ENCODE measurements at regions not wholly inside any gene's neighbourhood (a gene's known extent, or its start where the extent isn't known, plus 50 kb on each side); places are given as distances from the start of the nearest gene placed in this dataset.

GRCh38 chr18:44238454-44238853, 442.2 kb upstream of the SETBP1 start:
- TF ChIP-seq ZFX (IDR thresholded peaks at IDR 0.05; ENCODE audit: borderline replicate concordance): no peak
- TF ChIP-seq, protein P1, sequence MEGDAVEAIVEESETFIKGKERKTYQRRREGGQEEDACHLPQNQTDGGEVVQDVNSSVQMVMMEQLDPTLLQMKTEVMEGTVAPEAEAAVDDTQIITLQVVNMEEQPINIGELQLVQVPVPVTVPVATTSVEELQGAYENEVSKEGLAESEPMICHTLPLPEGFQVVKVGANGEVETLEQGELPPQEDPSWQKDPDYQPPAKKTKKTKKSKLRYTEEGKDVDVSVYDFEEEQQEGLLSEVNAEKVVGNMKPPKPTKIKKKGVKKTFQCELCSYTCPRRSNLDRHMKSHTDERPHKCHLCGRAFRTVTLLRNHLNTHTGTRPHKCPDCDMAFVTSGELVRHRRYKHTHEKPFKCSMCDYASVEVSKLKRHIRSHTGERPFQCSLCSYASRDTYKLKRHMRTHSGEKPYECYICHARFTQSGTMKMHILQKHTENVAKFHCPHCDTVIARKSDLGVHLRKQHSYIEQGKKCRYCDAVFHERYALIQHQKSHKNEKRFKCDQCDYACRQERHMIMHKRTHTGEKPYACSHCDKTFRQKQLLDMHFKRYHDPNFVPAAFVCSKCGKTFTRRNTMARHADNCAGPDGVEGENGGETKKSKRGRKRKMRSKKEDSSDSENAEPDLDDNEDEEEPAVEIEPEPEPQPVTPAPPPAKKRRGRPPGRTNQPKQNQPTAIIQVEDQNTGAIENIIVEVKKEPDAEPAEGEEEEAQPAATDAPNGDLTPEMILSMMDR (IDR thresholded peaks at IDR 0.05): no peak
- H3K27ac ChIP-seq: no peak overlapping the region

DNA sequence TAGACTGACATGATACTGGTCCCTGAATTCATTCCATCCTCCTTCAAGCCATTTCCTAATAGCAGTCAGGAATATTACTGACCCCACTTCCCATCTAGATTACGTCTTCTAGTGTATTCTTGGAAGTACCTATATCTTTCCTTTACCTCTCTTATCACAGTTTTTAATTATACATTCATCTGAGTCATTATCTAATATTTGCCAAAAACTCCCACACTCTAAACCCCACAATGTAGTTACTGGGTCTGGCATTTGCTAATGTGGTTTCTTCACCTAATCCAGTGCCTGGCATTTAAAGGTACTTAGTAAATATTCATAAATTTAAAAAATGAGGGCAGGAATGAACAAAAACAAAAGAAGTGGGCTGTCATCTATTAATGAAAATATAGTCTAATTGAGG, 441.8 kb upstream of the SETBP1 start:
- no peak for TF ChIP-seq ZFX (IDR thresholded peaks at IDR 0.05; ENCODE audit: borderline replicate concordance)
- TF ChIP-seq, protein P1 (IDR thresholded peaks at IDR 0.05): no peak
- H3K27ac ChIP-seq: no peak overlapping the region

DNA sequence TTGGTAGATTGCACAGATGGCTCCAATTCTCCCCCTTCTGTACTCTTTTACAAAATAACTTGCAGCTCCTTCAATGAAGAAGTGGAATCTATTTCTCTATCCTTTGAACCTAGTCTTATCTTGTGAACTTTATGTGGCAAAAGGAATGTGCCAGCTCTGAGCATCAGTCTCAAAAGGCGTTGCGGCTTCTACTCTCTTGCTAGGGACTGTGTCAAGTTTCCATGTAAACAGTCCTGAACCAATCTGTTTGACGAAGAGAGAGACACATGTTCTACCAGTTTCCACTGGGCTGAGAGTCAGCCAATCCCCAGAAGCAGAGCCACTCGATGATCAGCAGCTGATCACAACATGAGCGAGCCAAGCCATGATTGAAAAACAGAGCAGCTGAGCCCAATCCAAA, 439.7 kb upstream of the SETBP1 start:
- no peak for TF ChIP-seq ZFX (IDR thresholded peaks at IDR 0.05; ENCODE audit: borderline replicate concordance)
- TF ChIP-seq, protein P1 (IDR thresholded peaks at IDR 0.05): no peak
- H3K27ac ChIP-seq: no peak overlapping the region

DNA sequence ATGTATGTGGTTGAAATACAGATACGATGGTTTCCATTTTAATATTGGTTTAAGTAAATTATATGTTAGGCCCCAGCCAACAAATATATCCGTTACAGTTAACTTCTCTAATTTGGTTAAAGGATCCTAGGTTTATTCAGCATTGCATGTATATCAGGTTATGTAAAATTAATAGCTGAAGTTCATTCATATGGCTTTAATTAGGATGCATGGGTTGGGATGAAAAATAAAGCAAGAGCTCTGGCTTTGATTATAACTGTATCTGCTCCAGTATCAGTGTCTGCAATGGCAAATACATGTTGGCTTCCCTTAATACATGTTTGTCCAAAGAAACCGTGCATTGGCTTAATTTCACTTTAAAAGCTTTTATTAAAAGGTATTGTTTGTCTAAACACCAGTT, 435.7 kb upstream of the SETBP1 start:
- TF ChIP-seq ZFX (IDR thresholded peaks at IDR 0.05; ENCODE audit: borderline replicate concordance): no peak
- TF ChIP-seq, protein P1 (IDR thresholded peaks at IDR 0.05): no peak

DNA sequence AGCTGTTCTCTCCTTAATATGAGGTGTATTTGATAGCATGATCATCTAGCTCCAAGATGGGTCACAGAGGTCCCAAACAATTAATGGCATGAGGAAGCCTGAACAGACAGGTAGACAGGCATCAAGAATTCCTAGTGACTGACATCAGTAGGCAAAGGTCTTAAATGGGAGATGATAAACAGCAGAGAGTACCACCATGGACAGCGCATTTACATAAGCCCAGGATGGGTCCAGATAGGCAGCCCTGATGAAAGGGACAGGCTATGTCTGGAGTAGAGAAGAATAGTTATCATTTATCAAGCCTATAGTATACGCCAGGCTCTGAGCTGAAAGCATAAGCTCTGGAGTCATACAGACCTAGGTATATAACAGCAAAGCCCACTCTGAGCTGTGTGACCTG, 434.7 kb upstream of the SETBP1 start:
- TF ChIP-seq, protein P1 (IDR thresholded peaks at IDR 0.05): no peak
- no peak for TF ChIP-seq ZFX (IDR thresholded peaks at IDR 0.05; ENCODE audit: borderline replicate concordance)
- H3K27ac ChIP-seq: no peak overlapping the region

More for the DNA sequence above, 435.7 kb upstream of the SETBP1 start:
- H3K27ac ChIP-seq: no peak overlapping the region

DNA sequence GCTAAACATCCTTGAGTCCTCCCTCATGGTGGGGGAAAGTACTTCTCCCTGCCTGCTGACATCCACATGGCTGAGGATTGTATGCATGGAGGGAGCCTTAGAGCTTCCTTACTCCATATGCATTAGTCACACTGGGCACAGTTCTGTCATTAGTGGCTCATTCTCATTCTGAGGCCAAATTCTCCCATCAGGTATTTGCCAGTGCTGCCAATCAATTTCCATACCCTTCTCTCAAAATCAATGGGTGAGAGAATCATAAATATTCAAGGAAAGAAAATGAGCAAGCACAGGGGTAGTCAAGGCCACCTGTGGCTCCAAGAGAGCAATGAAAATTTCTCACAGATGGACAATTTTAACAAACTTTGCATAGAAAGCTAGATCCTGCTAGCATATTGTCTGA, 422.6 kb upstream of the SETBP1 start:
- TF ChIP-seq, protein P1 (IDR thresholded peaks at IDR 0.05): no peak

GRCh38 chr18:44258576-44258975, 422.1 kb upstream of the SETBP1 start:
- no peak overlapping the region for H3K27ac ChIP-seq
- no peak for TF ChIP-seq ZFX (IDR thresholded peaks at IDR 0.05; ENCODE audit: borderline replicate concordance)
- TF ChIP-seq, protein P1 (IDR thresholded peaks at IDR 0.05): no peak

More for the DNA sequence above, 422.6 kb upstream of the SETBP1 start:
- no peak overlapping the region for H3K27ac ChIP-seq
